T-helper 1 cell treated with Interleukin-12 subunit alpha and Interleukin-12 subunit beta and Interleukin-4 antibody, amounts not matched to agents 30 ng/mL and 1 ng/mL, for 36 hours (primary cell): ENCODE measurements at regions not wholly inside any gene's neighbourhood (a gene's known extent, or its start where the extent isn't known, plus 50 kb on each side); places are given as distances from the start of the nearest gene placed in this dataset.

ENCODE experiments used
- intact Hi-C: fragments of 100-400 bp; cut with micrococcal nuclease; formaldehyde crosslinking; loops from one replicate; pipeline ENCODE4 v1.15.1; 2024

GRCh38 chrX:10747975-10748374 lies 127.6 kb upstream of the MID1 start:
- intact Hi-C loops = no loop called here

GRCh38 chrX:10749113-10749512 lies 128.7 kb upstream of the MID1 start:
- intact Hi-C loops = no loop called here

- intact Hi-C loops = no loop called here
Observed at GRCh38 chrX:10750581-10750980, 130.2 kb upstream of the MID1 start.

- intact Hi-C loops = no loop called here
Observed at GRCh38 chrX:10753116-10753515, 132.7 kb upstream of the MID1 start.

- intact Hi-C loops = no loop called here
Observed at GRCh38 chrX:10754445-10754844, 134.1 kb upstream of the MID1 start.

GRCh38 chrX:10755439-10756334 lies 135.3 kb upstream of the MID1 start:
- intact Hi-C loops = no loop called here

- intact Hi-C loops = no loop called here
Observed at GRCh38 chrX:10756441-10756840, 136.1 kb upstream of the MID1 start.

GRCh38 chrX:10759141-10759799 lies 138.9 kb upstream of the MID1 start:
- intact Hi-C loops = no loop called here

- intact Hi-C loops = no loop called here
Observed at GRCh38 chrX:10761447-10761846, 141.1 kb upstream of the MID1 start.

- intact Hi-C loops = loop anchor here (1.0 kb wide), 1 partner anchor 580 kb away; no protein-coding TSS in a partner anchor
Observed at GRCh38 chrX:10769195-10769594, 148.8 kb upstream of the MID1 start.

GRCh38 chrX:10769696-10770619 lies 149.6 kb upstream of the MID1 start:
- intact Hi-C loops = loop anchor here (1.0 kb wide), 1 partner anchor 581 kb away; no protein-coding TSS in a partner anchor

GRCh38 chrX:10773318-10773717 lies 152.9 kb upstream of the MID1 start:
- intact Hi-C loops = no loop called here

GRCh38 chrX:10781847-10782530 lies 161.6 kb upstream of the MID1 start:
- intact Hi-C loops = no loop called here

GRCh38 chrX:10783451-10783995 lies 163.1 kb upstream of the MID1 start:
- intact Hi-C loops = no loop called here

GRCh38 chrX:10787264-10787663 lies 166.9 kb upstream of the MID1 start:
- intact Hi-C loops = no loop called here

GRCh38 chrX:10794203-10794630 lies 173.8 kb upstream of the MID1 start:
- intact Hi-C loops = no loop called here

- intact Hi-C loops = no loop called here
Observed at GRCh38 chrX:10795721-10796120, 175.3 kb upstream of the MID1 start.

GRCh38 chrX:10797466-10797865 lies 177.1 kb upstream of the MID1 start:
- intact Hi-C loops = no loop called here

GRCh38 chrX:10798041-10798440 lies 177.7 kb upstream of the MID1 start:
- intact Hi-C loops = no loop called here

GRCh38 chrX:10800796-10801195 lies 180.4 kb upstream of the MID1 start:
- intact Hi-C loops = no loop called here

- intact Hi-C loops = no loop called here
Observed at GRCh38 chrX:10811111-10811510, 190.7 kb upstream of the MID1 start.
